H1 (cell line): ENCODE measurements at regions not wholly inside any gene's neighbourhood (a gene's known extent, or its start where the extent isn't known, plus 50 kb on each side); places are given as distances from the start of the nearest gene placed in this dataset.

Source experiments
- CTCF ChIA-PET: fragments of 300-600 bp; sonication (Branson Sonifier 250); formaldehyde crosslinking; loops from one replicate; lab custom pipeline; 2021; ENCODE audit not compliant: partially characterized antibody; lab: Charles Lee
- POLR2A ChIA-PET: fragments of 300-600 bp; sonication (Branson Sonifier 250); formaldehyde crosslinking; loops from one replicate; lab custom pipeline; 2021; ENCODE audit warnings: inconsistent platforms; ENCODE audit not compliant: partially characterized antibody; lab: Charles Lee
- DNase-seq, 2 experiments: peaks; one replicate each; pipeline versions ENCODE4 v3.0.0 to v3.0.0-alpha.2; 2010 to 2022; ENCODE audit warnings: low spot score in 2 of 2, low read depth in 1 of 2, mixed read lengths in 1 of 2
- FAIRE-seq: peaks from 2 replicates; lab custom pipeline; 2011; peaks lifted over from hg19 to GRCh38; lab: Jason Lieb, UNC
- H2AFZ ChIP-seq: 2 replicates; pipeline ENCODE4 v1.8.1; 2012; ENCODE audit warnings: low read length, inconsistent platforms
- H2AK5ac ChIP-seq: 2 replicates; pipeline ENCODE4 v1.6.1; 2013; ENCODE audit warnings: low read depth, low read length
- H2BK120ac ChIP-seq: replicated peaks from 2 replicates; pipeline ENCODE3; 2013; ENCODE audit warnings: low read depth, low read length, inconsistent platforms
- H2BK12ac ChIP-seq: 2 replicates; pipeline ENCODE4 v1.6.1; 2013; ENCODE audit warnings: low read depth, low read length
- H2BK15ac ChIP-seq: 2 replicates; pipeline ENCODE4 v1.6.1; 2013; ENCODE audit warnings: low read length
- H2BK20ac ChIP-seq: 2 replicates; pipeline ENCODE4 v1.6.1; 2013; ENCODE audit warnings: low read length
- H2BK5ac ChIP-seq: 2 replicates; pipeline ENCODE4 v1.6.1; 2013; ENCODE audit warnings: low read depth, low read length
- H3K14ac ChIP-seq: 2 replicates; pipeline ENCODE4 v1.6.1; 2013; ENCODE audit warnings: inconsistent platforms; ENCODE audit not compliant: insufficient read length
- H3K18ac ChIP-seq: 2 replicates; pipeline ENCODE4 v1.6.1; 2013; ENCODE audit warnings: low read length; ENCODE audit errors: extremely low read depth
- H3K23ac ChIP-seq: 2 replicates; pipeline ENCODE4 v1.6.1; 2013; ENCODE audit warnings: inconsistent platforms; ENCODE audit not compliant: insufficient read length
- H3K23me2 ChIP-seq: 2 replicates; pipeline ENCODE4 v1.6.1; 2013; ENCODE audit warnings: low read depth, low read length
- H3K27ac ChIP-seq: 2 replicates; pipeline ENCODE4 v1.6.1; 2011; ENCODE audit warnings: low read depth, low read length, inconsistent platforms
- H3K27me3 ChIP-seq, 4 experiments: replicated peaks in 1 of 4; 1 replicate in 1 of 4; 2 replicates in 3 of 4; pipeline versions ENCODE4 v1.6.1 to v1.8.1; 2011 to 2013; ENCODE audit warnings: low read length in 3 of 4, mild to moderate bottlenecking in 3 of 4, inconsistent platforms in 2 of 4, mixed read lengths in 2 of 4, moderate library complexity in 1 of 4; ENCODE audit not compliant: control insufficient read depth in 3 of 4, insufficient read depth in 3 of 4; ENCODE audit errors: extremely low read depth in 1 of 4
- H3K36me3 ChIP-seq, 4 experiments: 2 replicates each; pipeline versions ENCODE4 v1.6.1 to v1.8.1; 2011 to 2013; ENCODE audit warnings: mild to moderate bottlenecking in 4 of 4, low read length in 3 of 4, moderate library complexity in 2 of 4, control low read depth in 1 of 4, inconsistent platforms in 1 of 4; ENCODE audit not compliant: insufficient read depth in 4 of 4, control insufficient read depth in 2 of 4
- H3K4ac ChIP-seq: replicated peaks from 2 replicates; pipeline ENCODE3; 2013; ENCODE audit warnings: low read length, low read depth, mixed read lengths, inconsistent platforms; ENCODE audit not compliant: insufficient read length
- H3K4me1 ChIP-seq, 4 experiments: replicated peaks in 1 of 4; 1 replicate in 1 of 4; 2 replicates in 3 of 4; pipeline versions ENCODE4 v1.6.1 to v1.8.1; 2011 to 2013; ENCODE audit warnings: low read length in 3 of 4, inconsistent platforms in 2 of 4, mixed read lengths in 1 of 4; ENCODE audit not compliant: insufficient read depth in 4 of 4, control insufficient read depth in 3 of 4
- H3K4me2 ChIP-seq, 2 experiments: 2 replicates each; pipeline versions ENCODE4 v1.6.1 to v1.8.1; 2011 to 2013; ENCODE audit warnings: low read depth in 2 of 2, low read length in 2 of 2, control low read depth in 1 of 2, inconsistent platforms in 1 of 2, mild to moderate bottlenecking in 1 of 2; ENCODE audit not compliant: insufficient read depth in 1 of 2
- H3K4me3 ChIP-seq, 4 experiments: fragments of 200-600, 300-600 bp in 1 of 4; sonication (generic), shearing (Covaris generic), sonication (Bioruptor Twin) in 1 of 4; 2 replicates each; pipeline versions ENCODE4 v1.5.1 to v1.8.1; 2011 to 2016; ENCODE audit warnings: low read length in 4 of 4, low read depth in 3 of 4, control low read depth in 2 of 4, inconsistent platforms in 2 of 4, mild to moderate bottlenecking in 2 of 4, mixed read lengths in 1 of 4, moderate library complexity in 1 of 4; ENCODE audit not compliant: insufficient read depth in 2 of 4; ENCODE audit errors: extremely low read depth in 1 of 4
- H3K56ac ChIP-seq: replicated peaks from 2 replicates; pipeline ENCODE3; 2013; ENCODE audit warnings: low read depth, mild to moderate bottlenecking, mixed read lengths, low read length, inconsistent platforms; ENCODE audit not compliant: insufficient read length
- H3K79me1 ChIP-seq: 2 replicates; pipeline ENCODE4 v1.6.1; 2013; ENCODE audit warnings: low read depth, low read length, control low read depth
- H3K79me2 ChIP-seq, 2 experiments: 2 replicates each; pipeline versions ENCODE4 v1.6.1 to v1.8.1; 2012 to 2013; ENCODE audit warnings: low read length in 2 of 2, mild to moderate bottlenecking in 2 of 2, inconsistent platforms in 1 of 2; ENCODE audit not compliant: insufficient read depth in 2 of 2, control insufficient read depth in 1 of 2
- H3K9ac ChIP-seq, 4 experiments: replicated peaks in 1 of 4; 1 replicate in 1 of 4; 2 replicates in 3 of 4; pipeline versions ENCODE4 v1.6.1 to v1.8.1; 2011 to 2013; ENCODE audit warnings: low read depth in 3 of 4, low read length in 3 of 4, control low read depth in 2 of 4, mild to moderate bottlenecking in 2 of 4, moderate library complexity in 2 of 4, inconsistent platforms in 1 of 4; ENCODE audit errors: extremely low read depth in 1 of 4
- H3K9me3 ChIP-seq, 2 experiments: 2 replicates each; pipeline versions ENCODE4 v1.6.1 to v1.8.1; 2012 to 2013; ENCODE audit warnings: mild to moderate bottlenecking in 2 of 2, moderate library complexity in 2 of 2, control low read depth in 1 of 2, inconsistent platforms in 1 of 2, low read depth in 1 of 2, low read length in 1 of 2, mixed read lengths in 1 of 2; ENCODE audit not compliant: insufficient read depth in 2 of 2
- H4K20me1 ChIP-seq, 2 experiments: replicated peaks in 1 of 2; 2 replicates each; pipeline versions ENCODE3 to v1.8.1; 2011 to 2013; ENCODE audit warnings: inconsistent platforms in 2 of 2, low read length in 2 of 2, mild to moderate bottlenecking in 1 of 2; ENCODE audit not compliant: insufficient read depth in 2 of 2, control insufficient read depth in 1 of 2
- H4K5ac ChIP-seq: 2 replicates; pipeline ENCODE4 v1.6.1; 2013; ENCODE audit warnings: low read length, low read depth, mixed read lengths, inconsistent platforms; ENCODE audit not compliant: insufficient read length
- H4K8ac ChIP-seq: 2 replicates; pipeline ENCODE4 v1.8.0; 2013; ENCODE audit warnings: mild to moderate bottlenecking, moderate library complexity, low read length, inconsistent platforms; ENCODE audit not compliant: insufficient read depth; ENCODE audit errors: extremely low read depth
- H4K91ac ChIP-seq: replicated peaks from 2 replicates; pipeline ENCODE3; 2013; ENCODE audit warnings: low read length, mixed read lengths, inconsistent platforms; ENCODE audit not compliant: insufficient read length
- BCL11A ChIP-seq, 2 experiments: IDR thresholded peaks; one replicate each; pipeline ENCODE4 v1.6.1; 2011; ENCODE audit warnings: low read depth in 2 of 2, low read length in 2 of 2, mild to moderate bottlenecking in 2 of 2
- CBX8 ChIP-seq: fragments of 300-800, 300-1000 bp; sonication (generic); IDR thresholded peaks from 2 replicates; pipeline ENCODE4 v1.7.1; 2016; ENCODE audit warnings: low read depth, low read length, borderline replicate concordance
- CEBPB ChIP-seq: IDR thresholded peaks from 2 replicates; pipeline ENCODE4 v1.6.1; 2012; ENCODE audit warnings: low read depth, low read length
- E2F6 ChIP-seq: IDR thresholded peaks from 2 replicates; pipeline ENCODE4 v1.6.1; 2012; ENCODE audit warnings: inconsistent platforms
- EP300 ChIP-seq, 2 experiments: IDR thresholded peaks; 1 replicate in 1 of 2; 2 replicates in 1 of 2; pipeline ENCODE4 v1.6.1; 2011 to 2012; ENCODE audit warnings: low read depth in 2 of 2, low read length in 2 of 2, mild to moderate bottlenecking in 2 of 2, borderline replicate concordance in 1 of 2, inconsistent platforms in 1 of 2, moderate library complexity in 1 of 2
- JUN ChIP-seq: IDR thresholded peaks from 2 replicates; pipeline ENCODE4 v1.6.1; 2011; ENCODE audit warnings: low read depth, mild to moderate bottlenecking, improper control_type of control experiment, low read length
- KDM4A ChIP-seq: IDR thresholded peaks from one replicate; pipeline ENCODE4 v1.7.1; 2012; ENCODE audit warnings: low read depth, mild to moderate bottlenecking, moderate library complexity, low read length, inconsistent platforms; ENCODE audit not compliant: severe bottlenecking
- SAP30 ChIP-seq: fragments of 300-600 bp; sonication (generic); IDR thresholded peaks from 2 replicates; pipeline ENCODE4 v1.7.1; 2012; ENCODE audit warnings: low read length, moderate library complexity, mild to moderate bottlenecking, inconsistent platforms; ENCODE audit not compliant: insufficient read depth, insufficient replicate concordance
- TBP ChIP-seq: IDR thresholded peaks from 2 replicates; pipeline ENCODE4 v1.6.1; 2011; ENCODE audit warnings: low read depth, low read length, improper control_type of control experiment
- TCF12 ChIP-seq: IDR thresholded peaks from 2 replicates; pipeline ENCODE4 v1.6.1; 2011; ENCODE audit warnings: low read depth, mild to moderate bottlenecking, low read length

GRCh38 chr5:125794922-125795321 lies 628.3 kb upstream of the GRAMD2B start:
- ChIA-PET POLR2A (no interaction called here), CTCF (interaction anchor here (0.6 kb wide), 1 partner anchor 325 kb away, joined by 4 read pairs; no protein-coding TSS in a partner anchor)
- no peaks in the 10 kb centered on the region for H3K27me3 ChIP-seq
- H2AFZ ChIP-seq, result no peak overlapping the region
- no peak overlapping the region for H4K91ac ChIP-seq
- H3K23me2 ChIP-seq, result no peaks in the 10 kb centered on the region
- H3K4ac ChIP-seq, result no peak overlapping the region
- no peaks in the 10 kb centered on the region for H3K79me1 ChIP-seq
- H3K9ac ChIP-seq, result no peak overlapping the region
- no peak overlapping the region for H2BK120ac ChIP-seq
- H4K8ac ChIP-seq, result no peak overlapping the region
- H2BK15ac ChIP-seq, result no peak overlapping the region
- DNase-seq (no peak), FAIRE-seq (no peak)
- no peaks in the 10 kb centered on the region for H3K79me2 ChIP-seq
- H2BK20ac ChIP-seq, result no peak overlapping the region
- no peak overlapping the region for H3K4me3 ChIP-seq
- no peak overlapping the region for H3K18ac ChIP-seq
- no peak overlapping the region for H2AK5ac ChIP-seq
- no peaks in the 10 kb centered on the region for H3K36me3 ChIP-seq
- H4K20me1 ChIP-seq, result no peaks in the 10 kb centered on the region
- H4K5ac ChIP-seq, result no peak overlapping the region
- H2BK12ac ChIP-seq, result no peak overlapping the region
- no peak overlapping the region for H2BK5ac ChIP-seq
- no peak overlapping the region for H3K14ac ChIP-seq
- TF ChIP-seq EP300 (IDR thresholded peaks at IDR 0.05; ENCODE audit: borderline replicate concordance in 1 of 2, low read depth in 2 of 2, low read length in 2 of 2), result no peak
- TF ChIP-seq TCF12, result no peak
- TF ChIP-seq JUN, result no peak
- no peak for TF ChIP-seq CEBPB
- TF ChIP-seq E2F6, result no peak
- no peak for TF ChIP-seq KDM4A
- no peak for TF ChIP-seq CBX8
- no peak for TF ChIP-seq TBP
- TF ChIP-seq BCL11A (IDR thresholded peaks at IDR 0.05; ENCODE audit: low read depth in 2 of 2, low read length in 2 of 2), result no peak
- TF ChIP-seq SAP30, result no peak
- no peaks in the 10 kb centered on the region for H3K4me1 ChIP-seq
- H3K56ac ChIP-seq, result no peak overlapping the region
- H3K4me2 ChIP-seq, result no peak overlapping the region
- no peaks in the 10 kb centered on the region for H3K9me3 ChIP-seq
- H3K27ac ChIP-seq, result no peak overlapping the region
- no peak overlapping the region for H3K23ac ChIP-seq
